OCI-LY1 (cell line): ENCODE measurements at regions not wholly inside any gene's neighbourhood (a gene's known extent, or its start where the extent isn't known, plus 50 kb on each side); places are given as distances from the start of the nearest gene placed in this dataset.

Experiments used
- CTCF ChIP-seq: fragments of 200-600 bp; sonication (generic), shearing (Covaris generic); IDR thresholded peaks from 2 replicates; pipeline ENCODE4 v1.5.1; 2017; ENCODE audit warnings: mild to moderate bottlenecking, antibody characterized with exemption, low read length, moderate library complexity, mixed read lengths
- EZH2 ChIP-seq: fragments of 200-600 bp; sonication (generic), shearing (Covaris generic); IDR thresholded peaks from 2 replicates; pipeline ENCODE4 v1.8.0; 2017; ENCODE audit warnings: borderline replicate concordance, mixed run types, mild to moderate bottlenecking, antibody characterized with exemption, low read length, moderate library complexity, mixed read lengths

DNA sequence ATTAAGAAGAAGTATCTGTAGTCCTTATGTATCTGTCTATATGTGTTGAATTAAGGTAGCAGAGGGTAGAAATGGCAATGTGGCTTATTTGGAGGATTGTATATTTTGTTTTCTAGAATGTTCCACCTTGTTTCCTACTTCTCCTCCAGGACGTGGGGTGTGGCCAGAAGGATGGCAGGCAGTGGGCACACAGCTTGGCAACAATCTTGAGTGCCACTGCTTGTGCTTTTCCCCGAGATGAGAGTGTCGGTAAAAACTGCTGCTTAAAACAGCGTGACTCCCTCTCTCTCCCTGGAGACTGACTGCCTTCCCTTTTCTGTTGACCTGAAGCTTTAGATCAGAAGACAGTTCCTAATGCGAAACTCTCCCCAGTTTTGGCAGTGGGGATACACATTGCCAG lies 61.2 kb downstream of the FAT3 start:
- no peak for TF ChIP-seq CTCF
- TF ChIP-seq EZH2: no peak
